Psoas muscle (tissue), 7 donors: ENCODE measurements at regions not wholly inside any gene's neighbourhood (a gene's known extent, or its start where the extent isn't known, plus 50 kb on each side); places are given as distances from the start of the nearest gene placed in this dataset.

Source experiments
- ATAC-seq, 4 donors: fragments of 200-7000 bp; cut with Tn5 transposase; one replicate each; pipeline ENCODE4 v1.9.1; 2020; ENCODE audit warnings: moderate library complexity in 3 of 4, mild to moderate bottlenecking in 2 of 4
- DNase-seq, 2 donors: peaks; one replicate each; pipeline ENCODE4 v3.0.0-alpha.2; 2020
- H3K27ac ChIP-seq: fragments of 200-600 bp; one replicate; pipeline ENCODE4 v1.8.0; 2022
- H3K27me3 ChIP-seq, 3 donors: fragments of 200-600 bp in 1 of 3; one replicate each; pipeline versions ENCODE4 v1.6.1 to v1.8.0; 2013 to 2022; ENCODE audit warnings: low read length in 2 of 3, mild to moderate bottlenecking in 2 of 3, moderate library complexity in 1 of 3; ENCODE audit not compliant: insufficient read depth in 3 of 3
- H3K36me3 ChIP-seq, 2 donors: fragments of 200-600 bp in 1 of 2; one replicate each; pipeline versions ENCODE4 v1.6.1 to v1.8.0; 2013 to 2022; ENCODE audit warnings: low read depth in 1 of 2, mild to moderate bottlenecking in 1 of 2, moderate library complexity in 1 of 2; ENCODE audit not compliant: insufficient read depth in 1 of 2
- H3K4me1 ChIP-seq: fragments of 200-600 bp; one replicate; pipeline ENCODE4 v1.8.0; 2022
- H3K4me3 ChIP-seq: fragments of 200-600 bp; one replicate; pipeline ENCODE4 v1.8.0; 2022; ENCODE audit warnings: mild to moderate bottlenecking
- H3K9me3 ChIP-seq: fragments of 200-600 bp; one replicate; pipeline ENCODE4 v1.8.0; 2022
- WGBS, 3 donors: extraction: QIAGEN DNeasy Blood & Tissue Kit; methylation state at CpG; one replicate each; pipeline versions ENCODE4 v1.1.6 to v1.1.7; 2013; 5-methylcytosine and 5-hydroxymethylcytosine counted together
- intact Hi-C, 2 donors: fragments of 100-400 bp; cut with DNase I; formaldehyde crosslinking; loops; one replicate each; pipeline versions ENCODE4 v1.11.0 to v1.14.2; 2022
- TF ChIP-seq, protein P1 (sequence below): fragments of 200-600 bp; IDR thresholded peaks from one replicate; pipeline ENCODE4 v1.8.0; 2022; ENCODE audit warnings: antibody characterized with exemption
- donor health status: healthy with polysubstance abuse.
- donor health status: DM: no; HTN: no; CAD: no; lungs with moderate emphysema.
- donor health status: Bipolar disorder and iron deficiency.
- donor health status: healthy.
- donor health status: DM: yes; HTN: yes; CAD: no.
- donor health status: DM: no; HTN: no; CAD: no.
- donor health status: DM: yes; HTN: yes; CAD: no.

DNA sequence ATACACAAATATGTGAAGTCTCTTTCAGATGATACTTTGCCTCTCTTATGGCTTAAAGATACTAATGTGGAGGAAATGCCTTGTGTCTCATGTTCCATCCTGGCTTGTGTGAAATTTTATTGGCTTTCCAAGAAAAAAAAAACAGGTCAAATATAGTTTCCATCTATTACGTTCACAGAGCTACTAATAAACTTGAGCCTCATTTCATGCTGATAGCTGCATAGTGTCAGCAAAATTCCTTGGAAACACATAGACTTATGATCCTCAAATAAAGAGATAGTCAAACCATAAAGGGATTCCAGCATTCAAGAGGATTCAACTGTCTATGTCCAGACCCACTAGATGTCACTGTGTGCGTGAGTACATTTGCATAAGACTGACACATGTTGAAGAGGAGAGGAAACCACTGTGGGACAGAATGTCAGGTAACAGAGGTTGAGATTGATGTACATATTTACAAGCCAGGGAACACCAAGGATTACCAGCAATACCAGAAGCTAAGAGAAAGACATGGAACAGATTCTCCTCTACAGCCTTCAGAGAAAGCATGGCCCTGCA lies 266.6 kb downstream of the COL12A1 start:
- no peak overlapping the region for H3K27ac ChIP-seq
- no peak overlapping the region for H3K4me3 ChIP-seq
- no peak for DNase-seq
- 47 to 58% (median 52%) methylated on average over 2 of the region's 2 CpGs for WGBS, 3 donors
- H3K27me3 ChIP-seq, result no peaks in the 10 kb centered on the region
- no peak for ATAC-seq
- TF ChIP-seq, protein P1, sequence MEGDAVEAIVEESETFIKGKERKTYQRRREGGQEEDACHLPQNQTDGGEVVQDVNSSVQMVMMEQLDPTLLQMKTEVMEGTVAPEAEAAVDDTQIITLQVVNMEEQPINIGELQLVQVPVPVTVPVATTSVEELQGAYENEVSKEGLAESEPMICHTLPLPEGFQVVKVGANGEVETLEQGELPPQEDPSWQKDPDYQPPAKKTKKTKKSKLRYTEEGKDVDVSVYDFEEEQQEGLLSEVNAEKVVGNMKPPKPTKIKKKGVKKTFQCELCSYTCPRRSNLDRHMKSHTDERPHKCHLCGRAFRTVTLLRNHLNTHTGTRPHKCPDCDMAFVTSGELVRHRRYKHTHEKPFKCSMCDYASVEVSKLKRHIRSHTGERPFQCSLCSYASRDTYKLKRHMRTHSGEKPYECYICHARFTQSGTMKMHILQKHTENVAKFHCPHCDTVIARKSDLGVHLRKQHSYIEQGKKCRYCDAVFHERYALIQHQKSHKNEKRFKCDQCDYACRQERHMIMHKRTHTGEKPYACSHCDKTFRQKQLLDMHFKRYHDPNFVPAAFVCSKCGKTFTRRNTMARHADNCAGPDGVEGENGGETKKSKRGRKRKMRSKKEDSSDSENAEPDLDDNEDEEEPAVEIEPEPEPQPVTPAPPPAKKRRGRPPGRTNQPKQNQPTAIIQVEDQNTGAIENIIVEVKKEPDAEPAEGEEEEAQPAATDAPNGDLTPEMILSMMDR, result no peak
- no peaks in the 10 kb centered on the region for H3K9me3 ChIP-seq
- intact Hi-C loops, result no loop called here
- no peaks in the 10 kb centered on the region for H3K36me3 ChIP-seq
- no peaks in the 10 kb centered on the region for H3K4me1 ChIP-seq

DNA sequence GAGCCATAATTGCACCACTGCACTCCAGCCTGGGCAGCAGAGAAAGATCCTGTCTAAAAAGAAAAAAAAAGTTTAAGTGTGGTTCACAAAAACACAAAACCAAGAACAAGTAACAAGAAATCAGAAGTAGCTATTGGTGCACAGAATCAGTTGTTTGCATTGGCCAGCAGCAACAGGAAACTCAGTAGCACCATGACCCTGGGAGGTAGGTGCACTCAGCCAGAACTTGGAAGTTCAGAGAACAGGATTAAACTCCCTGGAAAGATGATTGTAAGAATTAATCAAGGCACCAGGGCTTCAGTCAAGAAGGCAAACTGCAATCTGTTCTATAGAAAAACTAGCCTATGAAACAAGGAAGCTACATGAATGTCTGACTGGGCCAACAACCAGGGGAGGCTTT lies 267.9 kb downstream of the COL12A1 start:
- intact Hi-C loops, result no loop called here
- no peak for DNase-seq
- Histone ChIP-seq H3K9me3 (no peaks in the 10 kb centered on the region), H3K4me3 (no peak overlapping the region), H3K4me1 (no peaks in the 10 kb centered on the region), H3K27ac (no peak overlapping the region), H3K36me3 (no peaks in the 10 kb centered on the region), H3K27me3 (peaks cover 0 to 1% (median 0%) of the 10 kb centered on the region in 3 donors)
- TF ChIP-seq, protein P1, result no peak
- no peak for ATAC-seq

DNA sequence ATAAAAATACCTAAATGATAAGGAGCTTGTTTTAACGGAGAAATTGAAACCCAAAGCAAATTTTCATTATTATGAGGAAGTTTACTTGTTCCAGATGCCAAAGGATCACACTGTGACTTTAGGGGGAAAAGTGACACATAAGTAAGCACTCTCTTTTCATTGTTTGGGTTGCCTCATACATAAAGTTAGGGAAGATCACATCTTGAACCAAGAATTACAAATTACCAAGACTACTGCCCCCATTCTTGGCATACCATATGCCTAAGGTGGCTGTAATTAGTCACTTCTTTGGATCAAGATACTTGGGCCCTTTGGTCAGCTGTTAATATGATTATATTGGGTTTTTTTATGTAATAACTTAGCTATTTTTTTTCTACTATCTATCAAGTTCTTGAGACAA lies 269.0 kb downstream of the COL12A1 start:
- DNase-seq (no peak), ATAC-seq (no peak)
- 67 to 76% (median 70%) methylated on average over 1 of the region's 1 CpG for WGBS, 3 donors
- TF ChIP-seq, protein P1, result no peak
- intact Hi-C loops, result no loop called here
- H3K27me3 ChIP-seq, result peaks cover 0 to 4% (median 0%) of the 10 kb centered on the region in 3 donors
- H3K4me3 ChIP-seq, result no peak overlapping the region
- no peaks in the 10 kb centered on the region for H3K4me1 ChIP-seq
- no peaks in the 10 kb centered on the region for H3K36me3 ChIP-seq
- no peaks in the 10 kb centered on the region for H3K9me3 ChIP-seq
- H3K27ac ChIP-seq, result no peak overlapping the region

DNA sequence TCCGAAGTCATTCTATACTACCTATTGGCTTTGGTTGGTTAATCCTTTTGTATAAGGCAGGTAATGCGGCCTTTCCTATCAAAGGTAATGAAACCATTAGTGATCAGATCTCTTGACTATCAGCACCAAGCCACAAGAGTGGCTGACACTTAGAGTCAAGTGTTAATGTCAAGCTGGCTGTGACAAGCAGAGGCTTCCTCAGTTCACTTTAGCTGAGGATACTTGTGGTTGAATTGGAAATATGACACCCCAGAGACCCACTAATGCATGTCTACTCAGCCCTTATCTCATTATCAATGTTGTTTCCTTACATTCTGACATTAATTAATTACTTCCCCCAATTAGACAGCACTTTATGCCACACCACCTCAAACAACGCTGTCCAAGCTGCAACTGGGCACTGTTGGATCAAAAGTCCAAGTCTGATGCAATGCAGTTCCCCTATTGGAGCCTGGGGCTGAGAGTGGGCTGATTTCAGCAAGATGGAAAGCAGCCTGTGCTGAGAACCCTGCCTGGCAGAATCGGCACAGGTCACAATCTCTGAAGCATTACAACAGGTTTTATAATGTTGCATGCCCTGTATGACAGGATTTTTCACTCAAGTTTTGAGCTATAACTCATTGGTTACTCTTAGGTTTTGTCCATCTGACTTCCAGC lies 273.5 kb downstream of the COL12A1 start:
- no peak for ATAC-seq
- DNase-seq, result no peak
- H3K27ac ChIP-seq, result no peak overlapping the region
- no peaks in the 10 kb centered on the region for H3K4me1 ChIP-seq
- no peaks in the 10 kb centered on the region for H3K9me3 ChIP-seq
- no peaks in the 10 kb centered on the region for H3K36me3 ChIP-seq
- H3K27me3 ChIP-seq, result peaks cover 0 to 4% (median 0%) of the 10 kb centered on the region in 3 donors
- no peak overlapping the region for H3K4me3 ChIP-seq
- intact Hi-C loops, result no loop called here
- TF ChIP-seq, protein P1, result no peak
- 65 to 72% (median 69%) methylated on average over 4 of the region's 4 CpGs for WGBS, 3 donors

DNA sequence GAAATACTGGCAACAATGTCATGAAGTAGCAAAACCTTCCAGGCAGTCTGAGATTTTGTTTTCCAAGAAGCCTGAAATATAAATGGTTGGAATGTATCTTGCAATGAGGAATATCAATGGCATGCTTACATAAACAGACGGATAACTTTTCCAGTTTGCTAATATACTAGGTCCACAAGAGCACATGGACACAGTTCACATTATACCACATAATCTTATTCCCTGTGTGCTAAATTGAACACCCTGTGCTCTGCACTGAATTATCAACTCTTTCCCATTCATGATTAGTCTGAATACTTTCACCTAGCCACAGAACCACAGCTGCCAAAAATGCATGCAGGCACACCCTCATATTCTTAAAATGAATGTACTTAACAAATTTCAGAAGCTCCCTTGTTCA lies 274.3 kb downstream of the COL12A1 start:
- H3K27me3 ChIP-seq, result peaks cover 0 to 4% (median 0%) of the 10 kb centered on the region in 3 donors
- 21 to 36% (median 21%) methylated on average over 1 of the region's 1 CpG for WGBS, 3 donors
- no peak overlapping the region for H3K27ac ChIP-seq
- H3K9me3 ChIP-seq, result no peaks in the 10 kb centered on the region
- TF ChIP-seq, protein P1, result no peak
- H3K36me3 ChIP-seq, result no peaks in the 10 kb centered on the region
- no peak for ATAC-seq
- no peak for DNase-seq
- H3K4me1 ChIP-seq, result no peaks in the 10 kb centered on the region
- H3K4me3 ChIP-seq, result no peak overlapping the region
- intact Hi-C loops, result no loop called here
